ENCODE measurements at regions not wholly inside any gene's neighbourhood (a gene's known extent, or its start where the extent isn't known, plus 50 kb on each side); places are given as distances from the start of the nearest gene placed in this dataset.

- no peak for TF ChIP-seq CTCF (IDR thresholded peaks at IDR 0.05)
Measured at GRCh38 chr3:117708601-117709000, 999.0 kb downstream of the TUSC7 start.

GRCh38 chr3:117709108-117709507 is 999.5 kb downstream of the TUSC7 start:
- TF ChIP-seq CTCF (IDR thresholded peaks at IDR 0.05) = no peak

GRCh38 chr3:117710501-117710900 is 1000.9 kb downstream of the TUSC7 start:
- no peak for TF ChIP-seq CTCF (IDR thresholded peaks at IDR 0.05)

- TF ChIP-seq CTCF (IDR thresholded peaks at IDR 0.05) = peak; percentile 85
Measured at GRCh38 chr3:117719316-117719926, 1009.8 kb downstream of the TUSC7 start.

- TF ChIP-seq CTCF (IDR thresholded peaks at IDR 0.05) = no peak
Measured at GRCh38 chr3:117721866-117722265, 1012.3 kb downstream of the TUSC7 start.

GRCh38 chr3:117722856-117723255 is 1013.3 kb downstream of the TUSC7 start:
- no peak for TF ChIP-seq CTCF (IDR thresholded peaks at IDR 0.05)

GRCh38 chr3:117723825-117724224 is 1014.2 kb downstream of the TUSC7 start:
- no peak for TF ChIP-seq CTCF (IDR thresholded peaks at IDR 0.05)

- TF ChIP-seq CTCF (IDR thresholded peaks at IDR 0.05) = no peak
Measured at GRCh38 chr3:117725314-117725713, 1015.7 kb downstream of the TUSC7 start.

All from LNCAP (cell line).